NCI-H2107 treated with DMSO at 0.1 percent for 48 hours (cell line): ENCODE measurements at regions not wholly inside any gene's neighbourhood (a gene's known extent, or its start where the extent isn't known, plus 50 kb on each side); places are given as distances from the start of the nearest gene placed in this dataset.
A peak's percentile ranks its signal among the peaks of the same experiment; 100 is the strongest.
"Not testable (repeated sequence)": the region's sequence is repeated elsewhere in the genome, so short reads cannot be mapped to it uniquely, and the experiment has no call there.

Source experiments
- DNase-seq: peaks from one replicate; lab custom pipeline; 2025; ENCODE audit not compliant: unreplicated experiment; lab: John Stamatoyannopoulos, UW

DNA sequence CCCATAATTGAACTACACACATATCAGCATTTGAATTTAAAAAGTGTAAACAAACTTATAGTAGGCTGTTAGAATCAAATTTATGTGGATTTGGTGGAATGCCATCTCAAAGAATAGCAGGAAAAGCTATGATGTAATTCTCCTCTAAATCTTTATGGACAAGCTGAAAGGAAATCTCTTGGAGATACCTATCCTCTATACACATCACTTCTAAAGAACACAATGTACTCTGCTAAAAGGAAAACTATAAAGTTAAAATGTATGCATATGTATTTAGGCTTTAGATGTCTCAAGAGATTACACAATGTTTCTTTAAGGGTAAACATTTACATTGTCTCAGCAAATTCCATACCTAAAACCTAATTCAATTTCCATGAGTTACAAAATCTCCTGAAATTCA, 323.3 kb downstream of the CRPPA start:
- no peak for DNase-seq

DNA sequence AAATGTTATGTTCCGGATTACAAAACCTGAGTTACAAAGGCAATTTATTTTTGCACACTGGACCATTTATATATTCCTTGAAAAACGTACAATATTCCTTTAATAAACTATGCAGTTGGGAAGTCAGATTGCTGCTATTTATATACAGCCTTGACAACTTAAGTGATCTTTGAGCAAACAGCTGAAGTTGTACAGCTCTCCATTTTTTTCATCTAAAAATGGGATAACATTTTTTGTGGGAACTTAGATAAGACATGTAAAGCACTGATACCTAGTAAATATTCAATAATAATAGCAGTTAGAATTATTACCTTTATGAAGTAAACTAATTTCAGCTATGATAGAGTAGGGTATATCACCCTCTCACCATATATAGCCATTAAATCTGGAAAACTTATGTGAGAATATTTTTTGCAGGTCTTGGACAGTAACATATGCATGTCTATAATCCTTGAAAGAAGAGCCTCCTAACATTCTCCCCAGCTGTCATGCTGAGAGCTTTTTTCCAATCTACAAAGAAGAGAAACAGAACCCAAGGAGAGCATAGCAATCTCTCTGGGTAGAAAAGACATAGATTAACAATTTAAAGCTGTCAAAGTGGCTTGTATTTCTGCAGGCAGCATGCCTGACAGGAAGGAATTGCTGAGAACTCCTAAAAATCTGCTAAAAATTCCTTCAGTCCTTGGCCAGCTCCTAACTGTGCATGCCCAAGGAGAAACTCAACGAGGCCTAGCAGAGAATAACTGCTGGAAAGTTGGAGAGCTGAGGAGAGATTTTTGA, 326.0 kb downstream of the CRPPA start:
- no peak for DNase-seq

DNA sequence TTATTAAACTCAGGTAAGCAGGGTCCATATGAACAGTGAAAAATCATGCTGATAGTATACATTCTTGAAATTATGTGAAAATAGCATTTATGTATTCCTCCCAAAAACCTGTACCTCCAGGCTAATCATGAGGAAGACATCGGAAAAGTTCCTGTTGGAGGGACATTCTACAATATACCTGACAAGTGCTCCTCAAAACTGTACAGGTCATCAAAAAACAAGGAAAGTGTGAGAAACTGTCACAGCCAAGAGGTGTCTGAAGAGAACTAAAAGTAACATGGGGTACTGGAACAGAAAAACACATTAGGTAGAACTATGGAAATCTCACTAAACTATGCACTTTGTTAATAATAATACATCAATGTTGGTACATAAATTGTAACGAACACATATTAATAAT, 326.7 kb downstream of the CRPPA start:
- DNase-seq: no peak

DNA sequence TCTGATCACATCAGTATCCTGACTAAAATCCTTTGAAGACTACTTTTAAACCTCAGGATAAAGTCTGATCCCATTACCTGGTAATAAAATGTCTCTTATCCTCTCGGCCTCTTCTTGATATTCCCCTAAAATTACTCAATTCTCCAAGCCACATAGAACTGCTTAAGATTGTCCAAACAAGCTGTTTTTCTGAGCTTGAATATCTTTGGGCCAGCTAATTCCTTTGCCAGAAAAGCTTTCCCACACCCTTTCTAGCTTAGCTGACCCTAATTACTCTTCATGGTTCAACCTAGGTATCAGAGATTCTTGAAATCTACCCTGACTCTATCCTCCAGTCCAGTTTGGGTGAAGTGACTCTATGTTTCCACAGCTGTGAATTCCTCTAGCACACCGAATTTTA, 328.6 kb downstream of the CRPPA start:
- no peak for DNase-seq

- DNase-seq: no peak
Observed at GRCh38 chr7:16091701-16092310, 329.5 kb downstream of the CRPPA start.

DNA sequence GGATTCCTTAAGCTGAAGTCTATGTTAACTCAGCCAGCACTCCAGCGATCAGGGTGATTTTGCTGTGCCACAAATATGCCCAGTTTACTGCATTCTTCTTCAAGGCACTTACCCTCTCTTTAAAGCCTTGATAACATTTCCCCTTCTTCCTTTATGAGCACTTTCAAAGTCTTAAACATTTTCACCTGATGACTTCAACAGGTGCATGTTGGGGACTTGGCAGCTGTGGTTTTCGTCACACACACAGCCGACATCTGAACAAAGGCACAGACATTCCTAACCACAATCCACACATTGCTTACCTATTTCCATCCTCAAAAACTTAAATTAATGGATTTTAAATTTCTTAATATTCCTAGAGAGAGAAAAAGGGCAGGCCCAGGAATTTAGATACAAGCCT, 331.5 kb downstream of the CRPPA start:
- no peak for DNase-seq

GRCh38 chr7:16089191-16089590, 332.1 kb downstream of the CRPPA start:
- no peak for DNase-seq

DNA sequence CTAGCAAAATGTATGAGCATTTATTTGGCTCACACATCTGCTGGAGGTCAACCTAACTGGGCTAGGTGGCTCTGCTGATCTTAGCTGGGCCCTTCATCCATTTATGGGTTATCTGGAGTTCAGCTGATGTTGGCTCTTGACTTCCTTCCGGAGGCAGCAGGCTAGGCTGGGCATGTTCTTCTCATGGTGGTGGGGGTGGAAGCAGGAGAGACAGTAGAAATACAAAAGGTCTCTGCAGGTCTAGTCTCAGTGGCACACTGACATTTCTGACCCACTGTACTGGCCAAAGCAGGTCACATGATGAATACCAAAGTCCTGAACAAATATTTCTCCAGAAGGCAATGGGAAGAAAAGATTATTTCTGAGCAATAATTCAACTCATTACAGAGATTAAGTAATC, 334.6 kb downstream of the CRPPA start:
- no peak for DNase-seq

GRCh38 chr7:16085780-16086179, 335.6 kb downstream of the CRPPA start:
- not testable (repeated sequence) for DNase-seq

DNA sequence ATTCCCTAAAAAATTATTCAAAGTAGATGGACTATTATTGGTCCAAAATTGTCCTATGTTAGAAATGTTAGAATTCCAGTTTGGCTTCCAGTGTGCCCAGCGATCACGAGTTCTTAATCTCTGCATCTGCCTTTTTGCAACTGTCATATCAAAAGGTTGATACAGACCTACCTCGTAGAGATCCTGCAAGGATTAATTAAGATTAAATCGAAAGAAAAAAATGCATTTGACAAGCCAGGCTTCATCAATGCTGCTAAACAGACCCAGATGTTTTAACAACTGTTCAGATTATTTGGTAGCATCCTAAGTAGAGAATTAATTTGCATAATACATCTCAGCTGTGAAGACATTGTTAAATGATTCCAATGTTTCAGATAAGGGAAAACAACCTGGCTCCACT, 336.5 kb downstream of the CRPPA start:
- no peak for DNase-seq

DNA sequence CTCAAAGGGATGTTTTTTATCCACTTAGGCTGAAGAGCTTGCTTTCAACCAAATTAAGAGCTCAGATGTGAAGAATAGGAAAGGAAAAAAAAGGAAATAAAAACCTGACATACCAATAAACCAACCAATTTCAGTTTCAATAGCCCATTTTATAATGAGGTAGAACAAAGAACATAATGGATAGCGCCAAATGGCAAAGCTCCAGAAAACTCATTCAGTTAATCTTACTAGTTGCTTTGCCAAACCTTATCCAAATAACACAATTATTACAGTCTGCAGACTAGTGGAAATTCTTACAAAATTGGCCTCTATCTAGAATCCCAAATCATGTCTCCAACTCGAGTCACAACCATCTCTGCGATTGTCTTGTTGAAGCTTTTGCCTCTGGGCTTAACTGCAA, 337.0 kb downstream of the CRPPA start:
- peak; percentile 23 for DNase-seq

DNA sequence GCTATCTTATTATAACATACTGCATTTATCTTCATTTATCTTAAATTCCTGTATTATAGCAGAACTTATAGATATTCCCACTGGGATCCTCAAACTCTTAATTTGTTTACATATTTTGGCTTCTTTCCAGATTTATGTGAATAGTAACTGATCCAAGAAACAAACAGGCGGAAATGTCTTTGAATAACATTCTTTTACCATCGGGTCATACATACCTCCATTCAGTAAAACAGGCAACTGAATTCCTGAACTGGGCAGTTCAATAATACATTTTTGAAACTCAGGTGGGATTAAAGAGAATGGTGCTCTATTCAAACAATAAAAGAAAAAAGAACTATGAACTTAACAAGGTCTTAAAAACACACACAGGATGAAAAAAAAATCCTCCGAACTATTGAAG, 337.4 kb downstream of the CRPPA start:
- no peak for DNase-seq

GRCh38 chr7:16080131-16080530, 341.2 kb downstream of the CRPPA start:
- DNase-seq: no peak

DNA sequence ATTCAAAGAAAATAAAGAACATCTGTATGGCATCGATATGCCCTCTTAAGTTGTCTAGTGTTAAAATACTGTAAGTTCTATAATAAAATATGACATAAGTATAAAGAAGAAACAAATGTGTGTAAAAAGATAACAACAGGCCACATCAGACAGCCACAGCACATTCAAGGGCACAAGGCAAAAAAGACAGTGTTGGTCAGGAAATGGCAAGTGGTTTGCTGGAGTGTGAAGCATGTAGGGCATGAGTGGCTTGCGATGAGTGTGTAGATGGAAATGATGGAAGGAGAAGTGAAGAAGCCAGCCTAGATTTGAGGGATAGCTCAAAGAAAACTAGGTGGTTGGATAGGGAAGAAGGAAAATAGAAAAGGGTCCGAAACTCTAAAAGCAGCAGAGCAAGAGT, 341.6 kb downstream of the CRPPA start:
- DNase-seq: no peak

GRCh38 chr7:16078076-16078952, 343.0 kb downstream of the CRPPA start:
- DNase-seq: peak; percentile 81

GRCh38 chr7:16071246-16071857, 350.0 kb downstream of the CRPPA start:
- peak; percentile 66 for DNase-seq

GRCh38 chr7:16070806-16071205, 350.5 kb downstream of the CRPPA start:
- no peak for DNase-seq

- no peak for DNase-seq
Observed at GRCh38 chr7:16069998-16070397, 351.3 kb downstream of the CRPPA start.

GRCh38 chr7:16068183-16068582, 353.2 kb downstream of the CRPPA start:
- DNase-seq: no peak

- DNase-seq: peak; percentile 63
Observed at GRCh38 chr7:16067711-16068110, 353.6 kb downstream of the CRPPA start.

GRCh38 chr7:16066805-16067459, 354.4 kb downstream of the CRPPA start:
- peak; percentile 26 for DNase-seq
